PC-9 (cell line): ENCODE measurements at regions not wholly inside any gene's neighbourhood (a gene's known extent, or its start where the extent isn't known, plus 50 kb on each side); places are given as distances from the start of the nearest gene placed in this dataset.

Experiments used
- BruUV-seq: library from RNA; stranded (reverse); fragments of 400-500 nt; replicated peaks from 2 replicates; lab custom pipeline; 2021; lab: Mats Ljungman, UMichigan
- CTCF ChIA-PET: fragments of 300-600 bp; sonication (Branson Sonifier 250); formaldehyde crosslinking; loops from one replicate; lab custom pipeline; 2022; ENCODE audit warnings: antibody characterized with exemption; lab: Charles Lee
- POLR2A ChIA-PET: fragments of 300-600 bp; sonication (Branson Sonifier 250); formaldehyde crosslinking; loops from one replicate; lab custom pipeline; 2022; ENCODE audit warnings: antibody characterized with exemption; ENCODE audit not compliant: unreplicated experiment; lab: Charles Lee
- DNase-seq, 2 experiments: peaks; one replicate each; pipeline versions ENCODE4 v3.0.0 to v3.0.0-alpha.2; 2015 to 2022; ENCODE audit warnings: mixed read lengths in 1 of 2
- H2AFZ ChIP-seq: fragments of 200-600 bp; sonication (generic); 2 replicates; pipeline ENCODE4 v1.8.1; 2017; ENCODE audit warnings: antibody characterized with exemption
- H3F3A ChIP-seq: fragments of 200-600 bp; sonication (generic); 2 replicates; pipeline ENCODE4 v1.8.1; 2017; ENCODE audit warnings: antibody characterized with exemption, mild to moderate bottlenecking, low read depth; ENCODE audit not compliant: insufficient read depth
- H3K27ac ChIP-seq: fragments of 200-600 bp; sonication (generic); 2 replicates; pipeline ENCODE4 v1.6.1; 2016; ENCODE audit warnings: mixed run types
- H3K27me3 ChIP-seq: fragments of 200-600 bp; sonication (generic); 2 replicates; pipeline ENCODE4 v1.6.1; 2016; ENCODE audit warnings: low read depth, mixed run types; ENCODE audit not compliant: insufficient read depth
- H3K36me3 ChIP-seq: fragments of 200-600 bp; sonication (generic); 2 replicates; pipeline ENCODE4 v1.6.1; 2016; ENCODE audit warnings: low read depth, mixed run types
- H3K4me1 ChIP-seq: fragments of 200-600 bp; sonication (generic); replicated peaks from 2 replicates; pipeline ENCODE4 v1.6.1; 2016; ENCODE audit warnings: mixed run types; ENCODE audit not compliant: insufficient read depth
- H3K4me2 ChIP-seq: fragments of 200-600 bp; sonication (generic); 2 replicates; pipeline ENCODE4 v1.6.1; 2017; ENCODE audit warnings: mixed run types
- H3K4me3 ChIP-seq: fragments of 200-600 bp; sonication (generic); 2 replicates; pipeline ENCODE4 v1.6.1; 2016; ENCODE audit warnings: mixed run types
- H3K79me2 ChIP-seq: fragments of 200-600 bp; sonication (generic); 2 replicates; pipeline ENCODE4 v1.6.1; 2017; ENCODE audit warnings: low read depth, mixed run types
- H3K9me2 ChIP-seq: fragments of 200-600 bp; sonication (generic); 2 replicates; pipeline ENCODE4 v1.8.1; 2017; ENCODE audit warnings: mild to moderate bottlenecking; ENCODE audit not compliant: insufficient read depth
- H3K9me3 ChIP-seq: fragments of 200-600 bp; sonication (generic); 2 replicates; pipeline ENCODE4 v1.8.1; 2016; ENCODE audit warnings: low read depth; ENCODE audit not compliant: insufficient read depth
- H4K20me1 ChIP-seq: fragments of 200-600 bp; sonication (generic); 2 replicates; pipeline ENCODE4 v1.8.1; 2017; ENCODE audit not compliant: insufficient read depth
- EZH2 ChIP-seq: fragments of 200-600 bp; sonication (generic); IDR thresholded peaks from 2 replicates; pipeline ENCODE4 v1.8.0; 2017; ENCODE audit warnings: antibody characterized with exemption, low read depth
- intact Hi-C: fragments of 100-400 bp; cut with micrococcal nuclease; formaldehyde crosslinking; loops from one replicate; pipeline ENCODE4 v1.10.0; 2022; ENCODE audit not compliant: unreplicated experiment
- TF ChIP-seq, protein P1 (sequence below): fragments of 200-600 bp; sonication (generic); conservative IDR thresholded peaks from 2 replicates; pipeline ENCODE4 v1.6.1; 2017; ENCODE audit warnings: mixed run types, antibody characterized with exemption, mild to moderate bottlenecking, moderate library complexity

DNA sequence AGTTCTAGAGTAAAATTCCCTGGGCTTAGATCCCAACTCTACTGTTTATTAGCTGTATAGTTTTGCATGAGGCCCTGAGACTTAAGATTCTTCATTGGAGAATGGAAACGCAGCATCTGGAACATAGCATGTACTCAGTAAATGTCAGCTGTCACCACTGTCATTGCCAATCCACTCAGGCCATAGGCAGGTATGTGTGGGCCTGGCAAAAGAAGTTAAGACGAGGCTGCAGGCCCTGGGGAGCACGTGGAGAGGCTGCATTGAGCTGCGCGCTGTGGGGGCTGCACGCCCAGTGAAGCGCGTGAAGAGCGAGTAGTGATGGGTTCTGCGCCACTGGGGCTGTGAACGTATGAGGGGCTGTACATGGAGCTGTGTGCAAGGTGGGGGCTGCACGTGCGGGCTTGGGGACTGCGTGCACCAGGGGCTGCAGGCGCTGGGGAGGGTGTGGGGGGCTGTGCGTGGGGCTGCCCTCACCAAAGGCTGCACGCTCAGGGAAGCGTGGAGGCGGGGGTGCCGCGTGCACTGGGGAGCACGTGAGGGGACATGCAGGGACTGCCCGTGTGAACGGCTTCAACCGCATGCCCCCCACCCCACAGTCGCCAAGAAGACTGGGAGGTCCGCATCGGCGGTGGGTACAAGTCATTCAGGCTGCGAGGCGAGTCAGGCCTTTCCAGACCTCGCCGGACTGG lies 85.5 kb downstream of the PRR15 start:
- ChIA-PET CTCF (no interaction called here), POLR2A (no interaction called here)
- H3K9me3 ChIP-seq, result no peaks in the 10 kb centered on the region
- no peaks in the 10 kb centered on the region for H3K36me3 ChIP-seq
- intact Hi-C loops, result no loop called here
- H3K79me2 ChIP-seq, result no peaks in the 10 kb centered on the region
- no peak overlapping the region for H3K4me3 ChIP-seq
- H4K20me1 ChIP-seq, result no peaks in the 10 kb centered on the region; the same call in 1 of the 2 replicates
- no peak overlapping the region for H2AFZ ChIP-seq
- BruUV-seq, result no TSS peak
- H3K27me3 ChIP-seq, result no peaks in the 10 kb centered on the region
- no peak overlapping the region for H3K4me2 ChIP-seq
- H3K27ac ChIP-seq, result no peak overlapping the region
- 0 out of 2 replicates have a peak, but pooled peaks cover 3% of the 10 kb centered on the region for H3F3A ChIP-seq
- H3K9me2 ChIP-seq, result no peaks in the 10 kb centered on the region; the same call in 1 of the 2 replicates
- TF ChIP-seq EZH2, result no peak
- TF ChIP-seq, protein P1, sequence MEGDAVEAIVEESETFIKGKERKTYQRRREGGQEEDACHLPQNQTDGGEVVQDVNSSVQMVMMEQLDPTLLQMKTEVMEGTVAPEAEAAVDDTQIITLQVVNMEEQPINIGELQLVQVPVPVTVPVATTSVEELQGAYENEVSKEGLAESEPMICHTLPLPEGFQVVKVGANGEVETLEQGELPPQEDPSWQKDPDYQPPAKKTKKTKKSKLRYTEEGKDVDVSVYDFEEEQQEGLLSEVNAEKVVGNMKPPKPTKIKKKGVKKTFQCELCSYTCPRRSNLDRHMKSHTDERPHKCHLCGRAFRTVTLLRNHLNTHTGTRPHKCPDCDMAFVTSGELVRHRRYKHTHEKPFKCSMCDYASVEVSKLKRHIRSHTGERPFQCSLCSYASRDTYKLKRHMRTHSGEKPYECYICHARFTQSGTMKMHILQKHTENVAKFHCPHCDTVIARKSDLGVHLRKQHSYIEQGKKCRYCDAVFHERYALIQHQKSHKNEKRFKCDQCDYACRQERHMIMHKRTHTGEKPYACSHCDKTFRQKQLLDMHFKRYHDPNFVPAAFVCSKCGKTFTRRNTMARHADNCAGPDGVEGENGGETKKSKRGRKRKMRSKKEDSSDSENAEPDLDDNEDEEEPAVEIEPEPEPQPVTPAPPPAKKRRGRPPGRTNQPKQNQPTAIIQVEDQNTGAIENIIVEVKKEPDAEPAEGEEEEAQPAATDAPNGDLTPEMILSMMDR, result no peak
- no peak for DNase-seq
- H3K4me1 ChIP-seq, result no peaks in the 10 kb centered on the region

DNA sequence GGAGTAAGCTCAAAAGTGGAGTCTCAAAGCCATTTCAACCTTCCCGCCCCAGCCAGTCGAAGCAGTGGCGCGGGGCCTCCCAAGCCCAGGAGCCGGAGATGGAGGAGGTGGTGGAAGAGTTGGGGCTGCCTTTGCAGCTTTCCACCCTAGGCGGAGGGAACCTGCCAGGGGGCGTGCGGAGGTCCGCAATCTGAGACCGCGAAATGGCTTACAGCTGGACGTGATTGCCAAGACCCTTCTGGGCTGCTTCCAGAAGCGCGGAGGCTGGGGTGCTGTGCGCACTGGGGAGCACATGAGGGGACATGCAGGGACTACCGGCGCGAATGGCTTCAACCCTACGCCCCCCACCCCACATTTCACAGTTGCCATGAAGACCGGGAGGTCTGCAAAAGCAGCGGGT lies 86.2 kb downstream of the PRR15 start:
- Histone ChIP-seq H3K27me3 (no peaks in the 10 kb centered on the region), H3K27ac (no peak overlapping the region), H3K4me2 (no peak overlapping the region), H3K4me3 (no peak overlapping the region), H3F3A (0 out of 2 replicates have a peak, but pooled peaks cover 3% of the 10 kb centered on the region), H3K4me1 (no peaks in the 10 kb centered on the region), H3K9me3 (no peaks in the 10 kb centered on the region), H2AFZ (no peak overlapping the region), H3K9me2 (no peaks in the 10 kb centered on the region; the same call in 1 of the 2 replicates), H3K79me2 (no peaks in the 10 kb centered on the region), H3K36me3 (no peaks in the 10 kb centered on the region), H4K20me1 (no peaks in the 10 kb centered on the region; the same call in 1 of the 2 replicates)
- TF ChIP-seq EZH2, result no peak
- TF ChIP-seq, protein P1, result no peak
- BruUV-seq, result no TSS peak
- intact Hi-C loops, result no loop called here
- no peak for DNase-seq
- CTCF ChIA-PET, result no interaction called here
- POLR2A ChIA-PET, result no interaction called here

DNA sequence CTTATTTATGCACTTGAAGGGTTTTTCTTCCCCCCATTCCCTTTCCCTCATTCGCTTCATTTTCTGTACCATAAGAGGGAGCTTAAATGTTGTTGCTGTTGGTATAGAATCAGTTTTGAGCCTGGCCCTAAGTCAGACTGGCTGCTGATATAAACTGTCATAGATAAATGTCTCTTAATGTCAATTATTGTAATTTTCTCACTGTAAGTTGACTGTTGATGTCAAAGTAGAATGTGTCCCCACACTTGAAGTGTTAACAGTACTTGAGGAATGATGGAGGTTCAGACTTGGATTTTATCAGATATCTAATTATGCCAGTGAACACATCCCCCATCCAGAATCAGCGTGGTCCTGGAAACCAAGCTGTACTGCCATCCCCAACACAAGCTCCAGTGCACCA lies 87.8 kb downstream of the PRR15 start:
- DNase-seq, result no peak
- intact Hi-C loops, result no loop called here
- H3K27me3 ChIP-seq, result no peaks in the 10 kb centered on the region
- H3K36me3 ChIP-seq, result no peaks in the 10 kb centered on the region
- ChIA-PET POLR2A (no interaction called here), CTCF (no interaction called here)
- H3K4me2 ChIP-seq, result no peak overlapping the region
- no peaks in the 10 kb centered on the region; the same call in 1 of the 2 replicates for H3K9me2 ChIP-seq
- no peak overlapping the region for H3K27ac ChIP-seq
- H3K79me2 ChIP-seq, result no peaks in the 10 kb centered on the region
- H3K4me3 ChIP-seq, result no peak overlapping the region
- BruUV-seq, result no TSS peak
- H4K20me1 ChIP-seq, result no peaks in the 10 kb centered on the region; the same call in 1 of the 2 replicates
- TF ChIP-seq EZH2, result no peak
- H2AFZ ChIP-seq, result no peak overlapping the region
- no peaks in the 10 kb centered on the region for H3K4me1 ChIP-seq
- 0 out of 2 replicates have a peak, but pooled peaks cover 3% of the 10 kb centered on the region for H3F3A ChIP-seq
- no peaks in the 10 kb centered on the region for H3K9me3 ChIP-seq
